Heart left ventricle (tissue), 16 donors: ENCODE measurements at regions not wholly inside any gene's neighbourhood (a gene's known extent, or its start where the extent isn't known, plus 50 kb on each side); places are given as distances from the start of the nearest gene placed in this dataset.

Experiments
- ATAC-seq, 4 donors: fragments of 200-7000 bp; cut with Tn5 transposase; one replicate each; pipeline ENCODE4 v1.9.1; 2020 to 2022; ENCODE audit warnings: moderate library complexity in 4 of 4, mild to moderate bottlenecking in 3 of 4, moderate number of reproducible peaks in 1 of 4
- DNase-seq, 5 donors: peaks; one replicate each; pipeline ENCODE4 v3.0.0-alpha.2; 2020
- H3K27ac ChIP-seq, 12 donors: fragments of 200-600 bp; sonication (generic) in 4 of 12; one replicate each; pipeline versions ENCODE4 v1.5.0 to v1.8.0; 2016 to 2022; ENCODE audit warnings: mild to moderate bottlenecking in 2 of 12
- H3K27me3 ChIP-seq, 9 donors: fragments of 200-600 bp; sonication (generic) in 2 of 9; one replicate each; pipeline versions ENCODE4 v1.5.1 to v1.8.0; 2016 to 2022; ENCODE audit warnings: mild to moderate bottlenecking in 3 of 9
- H3K36me3 ChIP-seq, 9 donors: fragments of 200-600 bp; sonication (generic) in 2 of 9; one replicate each; pipeline versions ENCODE4 v1.5.0 to v1.8.0; 2018 to 2022; ENCODE audit warnings: mild to moderate bottlenecking in 2 of 9
- H3K4me1 ChIP-seq, 12 donors: fragments of 200-600 bp; sonication (generic) in 4 of 12; one replicate each; pipeline versions ENCODE4 v1.5.0 to v1.8.0; 2016 to 2022; ENCODE audit warnings: mild to moderate bottlenecking in 3 of 12
- H3K4me3 ChIP-seq, 12 donors: fragments of 200-600 bp; sonication (generic) in 4 of 12; one replicate each; pipeline versions ENCODE4 v1.5.0 to v1.8.0; 2017 to 2022; ENCODE audit warnings: mild to moderate bottlenecking in 9 of 12, moderate library complexity in 4 of 12
- H3K9me3 ChIP-seq, 12 donors: fragments of 200-600 bp; sonication (generic) in 4 of 12; one replicate each; pipeline versions ENCODE4 v1.5.0 to v1.8.0; 2016 to 2022; ENCODE audit warnings: mild to moderate bottlenecking in 1 of 12
- POLR2A ChIP-seq, 2 donors: fragments of 450-650 bp; IDR thresholded peaks; one replicate each; pipeline ENCODE4 v1.6.1; 2017; ENCODE audit warnings: antibody characterized with exemption in 2 of 2, mild to moderate bottlenecking in 2 of 2, moderate library complexity in 2 of 2
- WGBS, 4 donors: extraction: QIAGEN DNeasy Blood & Tissue Kit in 2 of 4; methylation state at CpG; one replicate each; pipeline versions ENCODE4 v1.1.5 to v1.1.7; 2013 to 2018; 5-methylcytosine and 5-hydroxymethylcytosine counted together
- intact Hi-C, 10 donors: fragments of 100-400 bp; cut with DNase I; formaldehyde crosslinking; loops; one replicate each; pipeline versions ENCODE4 v1.11.1 to v1.14.2; 2022
- TF ChIP-seq, protein P1 (sequence below), 12 donors: fragments of 200-600 bp; sonication (generic) in 4 of 12; IDR thresholded peaks; one replicate each; pipeline versions ENCODE4 v1.5.0 to v1.8.0; 2018 to 2022; ENCODE audit warnings: antibody characterized with exemption in 12 of 12, mild to moderate bottlenecking in 5 of 12
- donor health status: ischemic (EF 13 %, LVEDD 7.1; RV severe dilation, severe dysfunction).
- donor health status: healthy with polysubstance abuse.
- donor health status: DM: no; HTN: yes; CAD: no.
- donor health status: DM: no; HTN: no; CAD: no.
- donor health status: ischemic (EF 25% LVEDD 6.9; RV normal size, moderate dysfunction).
- donor health status: ischemic (EF 25% LVEDD 5.7; RV mildly dilated, moderate dysfunction).
- donor health status: healthy.
- donor health status: DM: yes; HTN: yes; CAD: no.
- donor health status: ischemic (EF 35%, LVEDD 5.7; RV mildly dilated, moderate dysfunction).
- donor health status: nonischemic (EF 11% LVEDD 7.7; RV severe dilation, severe dysfunction).
- donor health status: DM: yes; HTN: yes; CAD: no.
- donor health status: PGD.
- donor health status: ischemic (EF 29% LVEDD 5.4; RV normal size, mild dysfunction).
- donor health status: nonischemic (EF 23%, LVEDD 6.1; RV moderate dilation, normal function).

- Histone ChIP-seq H3K27ac (no peak overlapping the region), H3K36me3 (no peaks in the 10 kb centered on the region), H3K9me3 (peaks cover 0 to 5% (median 0%) of the 10 kb centered on the region in 12 donors), H3K4me3 (no peak overlapping the region), H3K4me1 (no peaks in the 10 kb centered on the region), H3K27me3 (no peaks in the 10 kb centered on the region)
- intact Hi-C loops: no loop called here
- no peak for ATAC-seq
- TF ChIP-seq, protein P1, sequence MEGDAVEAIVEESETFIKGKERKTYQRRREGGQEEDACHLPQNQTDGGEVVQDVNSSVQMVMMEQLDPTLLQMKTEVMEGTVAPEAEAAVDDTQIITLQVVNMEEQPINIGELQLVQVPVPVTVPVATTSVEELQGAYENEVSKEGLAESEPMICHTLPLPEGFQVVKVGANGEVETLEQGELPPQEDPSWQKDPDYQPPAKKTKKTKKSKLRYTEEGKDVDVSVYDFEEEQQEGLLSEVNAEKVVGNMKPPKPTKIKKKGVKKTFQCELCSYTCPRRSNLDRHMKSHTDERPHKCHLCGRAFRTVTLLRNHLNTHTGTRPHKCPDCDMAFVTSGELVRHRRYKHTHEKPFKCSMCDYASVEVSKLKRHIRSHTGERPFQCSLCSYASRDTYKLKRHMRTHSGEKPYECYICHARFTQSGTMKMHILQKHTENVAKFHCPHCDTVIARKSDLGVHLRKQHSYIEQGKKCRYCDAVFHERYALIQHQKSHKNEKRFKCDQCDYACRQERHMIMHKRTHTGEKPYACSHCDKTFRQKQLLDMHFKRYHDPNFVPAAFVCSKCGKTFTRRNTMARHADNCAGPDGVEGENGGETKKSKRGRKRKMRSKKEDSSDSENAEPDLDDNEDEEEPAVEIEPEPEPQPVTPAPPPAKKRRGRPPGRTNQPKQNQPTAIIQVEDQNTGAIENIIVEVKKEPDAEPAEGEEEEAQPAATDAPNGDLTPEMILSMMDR (IDR thresholded peaks at IDR 0.05): no peak
- TF ChIP-seq POLR2A (IDR thresholded peaks at IDR 0.05): no peak
- WGBS, 4 donors: 62 to 77% (median 75%) methylated on average over 4 of the region's 4 CpGs
- DNase-seq: no peak
These were observed 561.1 kb downstream of the ACTR3B start for GRCh38 chr7:153320681-153321080.

DNA sequence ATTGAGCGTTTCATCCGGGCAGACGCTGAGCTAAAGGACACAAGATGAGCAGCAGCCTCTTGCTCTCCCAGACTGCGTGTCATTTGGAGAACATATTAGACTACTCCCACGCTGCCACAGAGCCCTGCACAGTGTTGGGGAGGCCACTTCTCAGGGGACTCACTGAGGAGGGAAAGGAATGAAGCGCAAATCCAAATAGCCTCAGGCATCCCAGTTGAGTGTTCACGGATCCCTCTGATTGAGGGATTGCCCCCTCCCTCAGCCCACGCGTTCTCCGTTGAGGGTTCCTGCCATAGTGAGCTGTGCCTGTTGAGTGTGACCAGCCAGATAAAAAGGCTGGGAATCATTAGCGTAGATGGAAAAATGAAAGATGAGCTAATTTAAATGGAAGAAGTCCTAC, 563.4 kb downstream of the ACTR3B start:
- Histone ChIP-seq H3K36me3 (no peaks in the 10 kb centered on the region), H3K4me3 (no peak overlapping the region), H3K4me1 (no peaks in the 10 kb centered on the region), H3K9me3 (peaks cover 0 to 5% (median 0%) of the 10 kb centered on the region in 12 donors), H3K27ac (no peak overlapping the region), H3K27me3 (no peaks in the 10 kb centered on the region)
- intact Hi-C loops: no loop called here
- ATAC-seq: no peak
- DNase-seq: no peak
- WGBS, 4 donors: 77 to 81% (median 78%) methylated on average over 11 of the region's 11 CpGs
- TF ChIP-seq POLR2A (IDR thresholded peaks at IDR 0.05): no peak
- TF ChIP-seq, protein P1 (IDR thresholded peaks at IDR 0.05): no peak

- Histone ChIP-seq H3K27me3 (no peaks in the 10 kb centered on the region), H3K4me3 (no peak overlapping the region), H3K9me3 (peaks cover 0 to 5% (median 0%) of the 10 kb centered on the region in 12 donors), H3K4me1 (no peaks in the 10 kb centered on the region), H3K36me3 (no peaks in the 10 kb centered on the region), H3K27ac (no peak overlapping the region)
- TF ChIP-seq POLR2A (IDR thresholded peaks at IDR 0.05): no peak
- WGBS, 4 donors: 75 to 87% (median 81%) methylated on average over 5 of the region's 5 CpGs
- no peak for DNase-seq
- no peak for ATAC-seq
- intact Hi-C loops: no loop called here
These were observed 564.5 kb downstream of the ACTR3B start for GRCh38 chr7:153324094-153324493.

GRCh38 chr7:153327683-153328082, 568.1 kb downstream of the ACTR3B start:
- DNase-seq (no peak), ATAC-seq (no peak)
- H3K27ac ChIP-seq: no peak overlapping the region
- no peaks in the 10 kb centered on the region for H3K27me3 ChIP-seq
- no peaks in the 10 kb centered on the region for H3K36me3 ChIP-seq
- no peaks in the 10 kb centered on the region for H3K9me3 ChIP-seq
- no peak for TF ChIP-seq POLR2A (IDR thresholded peaks at IDR 0.05)
- TF ChIP-seq, protein P1 (IDR thresholded peaks at IDR 0.05): no peak
- intact Hi-C loops: no loop called here
- 86 to 89% (median 88%) methylated on average over 9 of the region's 9 CpGs for WGBS, 4 donors
- H3K4me3 ChIP-seq: no peak overlapping the region
- H3K4me1 ChIP-seq: no peaks in the 10 kb centered on the region

DNA sequence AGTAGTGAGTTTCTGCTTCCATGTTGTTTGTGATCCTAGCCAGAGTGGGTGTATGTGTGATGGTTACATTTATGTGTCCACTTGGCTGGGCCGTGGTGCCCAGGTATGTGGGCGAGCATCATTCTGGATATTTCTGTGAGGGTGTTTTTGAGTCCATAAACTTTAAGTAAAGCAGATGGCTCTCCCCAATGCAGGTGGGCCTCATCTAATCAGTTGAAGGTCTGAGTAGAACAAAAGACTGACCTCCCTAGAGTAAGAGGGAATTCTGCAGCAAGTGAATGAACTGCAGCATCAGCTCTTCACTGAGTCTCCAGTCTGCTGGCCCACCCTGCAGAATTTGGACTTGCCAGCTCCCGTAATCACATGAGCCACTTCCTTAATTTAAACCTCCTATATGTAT, 571.9 kb downstream of the ACTR3B start:
- ATAC-seq (no peak), DNase-seq (no peak)
- no peak for TF ChIP-seq POLR2A (IDR thresholded peaks at IDR 0.05)
- TF ChIP-seq, protein P1 (IDR thresholded peaks at IDR 0.05): no peak
- H3K27ac ChIP-seq: no peak overlapping the region
- no peak overlapping the region for H3K4me3 ChIP-seq
- intact Hi-C loops: no loop called here
- no peaks in the 10 kb centered on the region for H3K36me3 ChIP-seq
- H3K4me1 ChIP-seq: no peaks in the 10 kb centered on the region
- H3K27me3 ChIP-seq: no peaks in the 10 kb centered on the region
- no peaks in the 10 kb centered on the region for H3K9me3 ChIP-seq
- 55 to 78% (median 67%) methylated on average over 3 of the region's 3 CpGs for WGBS, 4 donors
